ENCODE measurements at regions not wholly inside any gene's neighbourhood (a gene's known extent, or its start where the extent isn't known, plus 50 kb on each side); places are given as distances from the start of the nearest gene placed in this dataset.

GRCh38 chr18:47469576-47469975 is 218.1 kb upstream of the SKOR2 start:
- TF ChIP-seq CTCF (IDR thresholded peaks at IDR 0.05) (no peak), POLR2A (IDR thresholded peaks at IDR 0.05) (no peak), POLR2AphosphoS5 (IDR thresholded peaks at IDR 0.05; ENCODE audit: insufficient read depth in 1 of 2, low read depth in 1 of 2) (no peak)

Measured in vagina (tissue), 2 donors.